ENCODE measurements at regions not wholly inside any gene's neighbourhood (a gene's known extent, or its start where the extent isn't known, plus 50 kb on each side); places are given as distances from the start of the nearest gene placed in this dataset.
"Not testable (repeated sequence)": the region's sequence is repeated elsewhere in the genome, so short reads cannot be mapped to it uniquely, and the experiment has no call there.

GRCh38 chr2:131724019-131724418 lies 196.3 kb downstream of the CCDC74A start:
- Histone ChIP-seq H3K27ac (no peak overlapping the region), H3K36me3 (ENCODE audit: low read depth) (no peaks in the 10 kb centered on the region), H3K27me3 (ENCODE audit: insufficient read depth, low read depth) (no peaks in the 10 kb centered on the region), H3K4me2 (no peak overlapping the region), H3K9me2 (ENCODE audit: insufficient read depth) (0 out of 2 replicates have a peak, but pooled peaks cover 4% of the 10 kb centered on the region), H3K4me3 (no peak overlapping the region), H3K4me1 (replicated peaks; ENCODE audit: insufficient read depth) (no peaks in the 10 kb centered on the region), H3K79me2 (ENCODE audit: low read depth) (no peaks in the 10 kb centered on the region), H2AFZ (no peak overlapping the region), H3F3A (ENCODE audit: insufficient read depth, low read depth) (no peaks in the 10 kb centered on the region), H3K9me3 (ENCODE audit: insufficient read depth, low read depth) (no peaks in the 10 kb centered on the region), H4K20me1 (ENCODE audit: insufficient read depth) (no peaks in the 10 kb centered on the region)
- no TSS peak for BruUV-seq (replicated peaks)
- TF ChIP-seq EZH2 (IDR thresholded peaks at IDR 0.05; ENCODE audit: low read depth), result no peak
- TF ChIP-seq CTCF (conservative IDR thresholded peaks at IDR 0.05), result no peak
- intact Hi-C loops (cut with micrococcal nuclease; ENCODE audit: unreplicated experiment), result no loop called here
- ChIA-PET POLR2A (ENCODE audit: unreplicated experiment) (no interaction called here), CTCF (no interaction called here)
- no peak for DNase-seq

DNA sequence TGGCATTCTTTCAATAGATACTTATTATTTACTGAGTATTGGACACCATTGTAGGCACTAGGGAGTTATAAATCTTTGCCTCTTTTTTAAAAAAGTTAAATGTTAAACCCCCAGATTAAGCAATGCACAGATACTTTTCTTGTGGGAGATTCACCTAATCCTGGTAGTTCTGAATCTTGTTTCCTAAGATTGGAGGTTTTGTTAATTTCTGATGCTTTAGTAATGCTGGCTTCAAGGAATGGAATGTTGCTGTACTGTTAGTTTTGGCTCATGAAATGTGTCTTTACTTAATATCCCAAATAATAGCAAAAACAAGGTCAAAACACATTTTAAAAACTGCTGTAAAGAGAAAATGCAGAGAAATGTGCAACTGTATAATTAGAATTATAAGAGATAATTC lies 200.8 kb downstream of the CCDC74A start:
- H3K36me3 ChIP-seq (ENCODE audit: low read depth); H3K9me3 ChIP-seq (ENCODE audit: insufficient read depth, low read depth); DNase-seq; H3F3A ChIP-seq (ENCODE audit: insufficient read depth, low read depth); H2AFZ ChIP-seq; H3K4me1 ChIP-seq (replicated peaks; ENCODE audit: insufficient read depth); BruUV-seq (replicated peaks); H3K4me3 ChIP-seq; CTCF ChIA-PET; H3K9me2 ChIP-seq (ENCODE audit: insufficient read depth); H3K27me3 ChIP-seq (ENCODE audit: insufficient read depth, low read depth); POLR2A ChIA-PET (ENCODE audit: unreplicated experiment); H3K4me2 ChIP-seq; H3K79me2 ChIP-seq (ENCODE audit: low read depth); H3K27ac ChIP-seq; H4K20me1 ChIP-seq (ENCODE audit: insufficient read depth); intact Hi-C loops (cut with micrococcal nuclease; ENCODE audit: unreplicated experiment): not testable (repeated sequence)

DNA sequence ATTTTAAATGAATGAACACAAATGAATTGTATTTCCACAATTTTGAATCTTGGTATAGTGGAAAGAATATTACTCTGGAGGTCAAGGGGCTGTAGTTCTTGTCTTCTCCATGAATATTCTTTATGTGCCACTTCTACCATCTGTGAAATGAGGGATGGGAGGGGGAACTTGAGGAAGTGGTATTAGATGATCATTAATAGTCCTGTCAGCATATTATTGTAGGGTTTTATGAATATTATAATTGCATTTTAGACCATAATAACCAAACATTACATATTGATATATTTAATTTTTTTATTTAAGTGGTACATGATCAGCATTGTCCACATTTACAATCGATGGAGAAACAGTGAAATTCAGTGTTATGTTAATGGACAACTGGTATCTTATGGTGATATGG lies 205.8 kb downstream of the CCDC74A start:
- H3K4me2 ChIP-seq; H3K9me2 ChIP-seq (ENCODE audit: insufficient read depth); H3K4me1 ChIP-seq (replicated peaks; ENCODE audit: insufficient read depth); H3K4me3 ChIP-seq; DNase-seq; POLR2A ChIA-PET (ENCODE audit: unreplicated experiment); BruUV-seq (replicated peaks); H2AFZ ChIP-seq; H3K79me2 ChIP-seq (ENCODE audit: low read depth); H3K9me3 ChIP-seq (ENCODE audit: insufficient read depth, low read depth); intact Hi-C loops (cut with micrococcal nuclease; ENCODE audit: unreplicated experiment); H3K36me3 ChIP-seq (ENCODE audit: low read depth); H3F3A ChIP-seq (ENCODE audit: insufficient read depth, low read depth); CTCF ChIA-PET; H3K27ac ChIP-seq; H3K27me3 ChIP-seq (ENCODE audit: insufficient read depth, low read depth); H4K20me1 ChIP-seq (ENCODE audit: insufficient read depth): not testable (repeated sequence)

DNA sequence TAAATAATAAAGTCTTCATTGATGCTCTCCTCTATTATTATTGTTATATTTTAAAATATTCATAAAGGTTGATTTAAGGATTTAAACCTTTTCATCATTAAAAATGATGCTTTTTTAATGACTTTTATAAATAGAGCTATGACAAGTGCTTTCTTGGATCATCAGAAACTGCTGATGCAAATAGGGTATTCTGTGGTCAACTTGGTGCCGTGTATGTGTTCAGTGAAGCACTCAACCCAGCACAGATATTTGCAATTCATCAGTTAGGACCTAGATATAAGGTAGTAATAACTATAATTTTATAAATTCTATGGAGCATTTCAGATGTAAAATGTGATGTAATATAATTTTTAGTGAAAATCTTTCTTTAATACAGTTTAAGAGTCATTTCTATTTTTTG lies 208.7 kb downstream of the CCDC74A start:
- DNase-seq; H4K20me1 ChIP-seq (ENCODE audit: insufficient read depth); H3F3A ChIP-seq (ENCODE audit: insufficient read depth, low read depth); BruUV-seq (replicated peaks); H3K9me2 ChIP-seq (ENCODE audit: insufficient read depth); H3K36me3 ChIP-seq (ENCODE audit: low read depth); H3K4me2 ChIP-seq; H3K4me1 ChIP-seq (replicated peaks; ENCODE audit: insufficient read depth); H3K79me2 ChIP-seq (ENCODE audit: low read depth); H2AFZ ChIP-seq; H3K9me3 ChIP-seq (ENCODE audit: insufficient read depth, low read depth); POLR2A ChIA-PET (ENCODE audit: unreplicated experiment); intact Hi-C loops (cut with micrococcal nuclease; ENCODE audit: unreplicated experiment); H3K4me3 ChIP-seq; CTCF ChIA-PET; H3K27ac ChIP-seq; H3K27me3 ChIP-seq (ENCODE audit: insufficient read depth, low read depth): not testable (repeated sequence)

- H4K20me1 ChIP-seq (ENCODE audit: insufficient read depth); H2AFZ ChIP-seq; H3K36me3 ChIP-seq (ENCODE audit: low read depth); intact Hi-C loops (cut with micrococcal nuclease; ENCODE audit: unreplicated experiment); BruUV-seq (replicated peaks); H3K4me2 ChIP-seq; DNase-seq; H3F3A ChIP-seq (ENCODE audit: insufficient read depth, low read depth); CTCF ChIA-PET; POLR2A ChIA-PET (ENCODE audit: unreplicated experiment); H3K9me2 ChIP-seq (ENCODE audit: insufficient read depth); H3K4me3 ChIP-seq; H3K4me1 ChIP-seq (replicated peaks; ENCODE audit: insufficient read depth); H3K9me3 ChIP-seq (ENCODE audit: insufficient read depth, low read depth); H3K27me3 ChIP-seq (ENCODE audit: insufficient read depth, low read depth); H3K79me2 ChIP-seq (ENCODE audit: low read depth); H3K27ac ChIP-seq: not testable (repeated sequence)
These were observed 210.8 kb downstream of the CCDC74A start for GRCh38 chr2:131738533-131738932.

DNA sequence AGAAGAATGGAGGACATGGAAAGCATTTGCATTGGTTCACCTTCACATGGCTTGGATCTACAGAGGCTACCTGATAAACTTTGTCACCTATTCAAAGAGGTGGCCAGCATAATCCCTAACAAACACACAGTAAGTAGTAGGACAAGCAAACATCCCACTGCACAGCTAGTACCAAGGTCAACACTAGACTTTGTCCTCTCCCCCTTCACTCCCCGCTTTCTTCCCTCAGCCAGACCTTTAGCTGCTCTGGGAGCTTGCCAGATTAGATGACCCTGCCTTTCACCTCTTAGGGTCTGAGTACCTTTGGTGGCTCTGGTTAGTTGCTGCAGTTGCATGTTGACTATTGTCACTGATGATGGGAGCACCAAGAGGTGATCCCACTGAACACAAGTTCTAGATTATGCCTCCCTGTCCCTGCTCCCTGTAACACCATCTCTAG lies 211.3 kb downstream of the CCDC74A start:
- H3K9me3 ChIP-seq (ENCODE audit: insufficient read depth, low read depth); H3K36me3 ChIP-seq (ENCODE audit: low read depth); H3K79me2 ChIP-seq (ENCODE audit: low read depth); BruUV-seq (replicated peaks); H3K4me1 ChIP-seq (replicated peaks; ENCODE audit: insufficient read depth); H3K4me3 ChIP-seq; POLR2A ChIA-PET (ENCODE audit: unreplicated experiment); H4K20me1 ChIP-seq (ENCODE audit: insufficient read depth); H2AFZ ChIP-seq; CTCF ChIA-PET; DNase-seq; H3K4me2 ChIP-seq; H3K27me3 ChIP-seq (ENCODE audit: insufficient read depth, low read depth); H3F3A ChIP-seq (ENCODE audit: insufficient read depth, low read depth); H3K27ac ChIP-seq; intact Hi-C loops (cut with micrococcal nuclease; ENCODE audit: unreplicated experiment); H3K9me2 ChIP-seq (ENCODE audit: insufficient read depth): not testable (repeated sequence)
